GM18520 (cell line): ENCODE measurements at regions not wholly inside any gene's neighbourhood (a gene's known extent, or its start where the extent isn't known, plus 50 kb on each side); places are given as distances from the start of the nearest gene placed in this dataset.

Experiments
- ATAC-seq: cut with Tn5 transposase; IDR thresholded peaks from one replicate; pipeline ENCODE4 v1.9.1; 2021; ENCODE audit not compliant: unreplicated experiment

DNA sequence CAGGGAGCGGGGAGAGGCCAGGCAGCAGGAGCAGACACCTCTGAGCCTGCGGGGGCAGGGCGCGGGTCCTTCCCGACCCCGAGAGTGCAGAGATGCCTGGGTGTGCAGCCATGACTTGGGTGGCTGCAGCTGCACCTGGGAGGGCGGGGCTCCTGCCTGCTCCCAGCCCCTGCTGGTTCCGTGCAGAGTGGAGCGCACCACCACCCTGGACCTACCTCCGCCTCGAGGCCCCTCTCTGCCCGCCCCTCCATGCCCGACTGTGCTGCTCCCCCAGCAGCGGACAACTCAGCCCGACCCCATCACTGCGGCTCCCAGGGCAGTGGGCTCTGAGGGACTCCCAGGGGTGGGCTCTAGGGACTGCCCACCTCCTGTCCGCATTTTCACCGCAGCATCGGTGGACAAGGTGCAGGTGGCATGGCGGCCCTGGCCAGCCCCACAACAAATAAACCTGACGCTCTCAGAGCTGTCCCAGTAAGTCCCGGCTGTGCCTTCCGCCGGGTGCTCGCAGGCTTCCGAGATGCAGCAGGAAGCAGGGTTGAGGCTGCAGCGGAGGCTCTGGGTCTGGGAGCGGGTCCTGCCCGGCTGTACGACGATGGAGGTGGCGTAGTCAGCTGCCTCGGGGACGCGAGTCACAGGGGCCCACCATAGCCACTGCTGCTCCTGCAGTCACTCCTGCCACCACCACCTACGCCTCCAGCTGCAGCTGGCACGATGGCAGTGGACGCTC is 392.0 kb upstream of the CCDC196 start:
- no peak for ATAC-seq

DNA sequence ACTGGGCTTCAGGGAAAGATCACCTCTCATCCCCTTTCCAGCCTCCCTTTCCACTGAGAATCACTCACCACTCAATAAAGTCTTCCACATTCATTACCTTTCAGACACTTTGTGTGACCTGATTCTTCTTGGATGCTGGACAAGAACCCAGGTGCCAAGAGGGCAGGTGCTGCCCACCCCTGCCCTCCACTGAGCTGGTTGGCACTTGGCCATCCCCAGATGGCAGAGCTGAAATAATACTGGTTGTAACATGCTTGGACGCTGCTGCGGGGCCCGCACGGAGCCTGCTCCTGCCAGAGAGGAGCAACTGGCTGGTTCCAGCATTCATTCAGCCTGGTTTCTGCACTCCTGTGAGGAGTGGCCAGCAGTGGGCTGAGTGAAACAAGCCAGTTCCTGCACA is 386.7 kb upstream of the CCDC196 start:
- no peak for ATAC-seq

DNA sequence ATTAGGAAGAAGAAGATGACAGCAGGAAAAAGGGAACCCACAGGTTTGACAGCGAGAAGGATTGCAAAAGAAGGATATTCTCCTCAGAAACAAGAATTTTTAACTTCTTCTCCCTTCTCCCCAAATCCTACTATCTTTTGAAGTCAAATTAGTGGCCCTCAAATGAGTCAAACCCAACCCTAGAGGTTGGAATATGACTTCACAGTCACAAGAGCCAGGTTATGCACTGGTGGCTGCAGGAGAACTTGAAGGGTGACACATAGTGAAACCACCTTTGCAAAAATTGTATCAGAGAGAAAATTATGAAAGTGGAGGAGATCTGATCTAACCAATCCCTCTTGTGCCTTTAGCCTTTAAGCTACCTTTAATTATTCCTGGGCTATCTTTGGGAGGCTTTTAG is 386.2 kb upstream of the CCDC196 start:
- no peak for ATAC-seq

DNA sequence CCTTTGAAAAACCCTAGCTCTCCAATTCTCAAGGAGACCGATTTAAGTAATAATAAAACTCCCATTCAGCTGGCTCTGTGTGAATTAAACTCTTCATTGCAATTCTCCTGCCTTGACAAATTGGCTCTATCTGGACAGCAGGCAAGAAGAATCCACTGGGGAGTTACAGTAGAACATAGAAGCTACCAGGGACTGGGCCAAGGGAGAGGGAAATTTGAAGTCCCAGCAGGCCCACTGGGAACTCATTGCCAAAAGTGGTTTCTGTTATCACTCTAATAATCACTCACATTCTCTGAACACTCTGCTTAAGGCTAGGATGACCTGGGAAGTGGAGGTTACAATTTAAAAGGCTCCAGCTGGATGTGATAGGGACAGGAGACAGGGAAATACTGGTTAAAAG is 384.5 kb upstream of the CCDC196 start:
- ATAC-seq = no peak

DNA sequence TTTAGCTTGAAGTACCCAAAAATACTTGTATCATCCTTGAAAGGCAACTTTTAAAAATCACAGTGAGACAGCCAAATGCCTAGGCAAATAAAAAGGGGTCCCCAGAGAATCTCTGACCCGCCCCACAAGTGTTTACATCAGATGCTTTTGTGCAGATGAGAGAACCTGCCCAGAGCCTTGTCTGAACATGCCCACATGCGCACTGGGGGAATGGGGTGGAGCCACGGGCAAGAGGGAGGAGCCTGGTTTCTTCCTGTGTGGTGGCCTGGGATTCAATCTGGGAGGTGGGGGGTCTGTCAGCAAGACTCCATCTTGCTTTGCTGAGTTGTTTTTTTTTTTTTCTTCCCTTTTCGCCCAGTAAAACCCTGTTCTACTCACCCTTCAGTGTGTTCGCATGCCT is 381.7 kb upstream of the CCDC196 start:
- ATAC-seq = no peak

DNA sequence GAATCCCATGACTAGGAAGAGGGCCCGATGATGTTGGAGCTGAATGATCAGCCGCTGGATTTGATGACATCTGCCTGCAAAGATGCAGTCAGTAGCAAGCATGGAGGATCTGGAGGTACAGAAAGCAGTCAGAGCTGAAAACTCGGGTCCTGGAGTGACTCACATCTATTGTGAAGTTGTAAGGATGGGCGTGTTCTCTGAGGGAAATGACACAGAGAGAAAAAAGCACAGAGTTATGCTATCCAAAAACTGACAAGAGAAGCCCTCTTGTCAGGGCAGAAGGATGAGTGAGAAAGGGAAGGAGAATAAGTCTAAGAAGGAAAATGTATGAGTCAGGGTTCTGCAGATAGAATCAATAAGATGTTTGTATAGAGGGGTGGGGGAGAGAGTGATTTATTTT is 380.4 kb upstream of the CCDC196 start:
- ATAC-seq = no peak

DNA sequence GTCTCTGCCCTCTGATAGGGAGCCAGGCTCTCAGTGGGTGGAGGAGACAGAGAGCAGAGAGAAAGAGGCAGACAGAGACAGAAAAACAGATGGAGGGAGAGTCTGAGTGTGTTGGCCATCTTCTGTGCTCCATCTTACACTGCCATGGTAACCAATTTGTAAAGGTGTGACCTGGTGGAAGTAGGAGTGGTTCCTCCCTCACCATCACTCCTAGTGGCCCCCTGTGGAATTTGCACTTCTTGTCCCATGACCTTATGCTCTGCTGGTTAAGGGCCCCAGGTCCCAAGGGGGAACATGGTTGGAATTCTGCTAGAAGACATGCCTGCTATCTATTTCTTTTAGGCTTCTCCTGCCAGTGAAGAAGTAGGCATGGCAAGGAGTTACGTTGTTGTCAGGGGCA is 376.7 kb upstream of the CCDC196 start:
- ATAC-seq = no peak

DNA sequence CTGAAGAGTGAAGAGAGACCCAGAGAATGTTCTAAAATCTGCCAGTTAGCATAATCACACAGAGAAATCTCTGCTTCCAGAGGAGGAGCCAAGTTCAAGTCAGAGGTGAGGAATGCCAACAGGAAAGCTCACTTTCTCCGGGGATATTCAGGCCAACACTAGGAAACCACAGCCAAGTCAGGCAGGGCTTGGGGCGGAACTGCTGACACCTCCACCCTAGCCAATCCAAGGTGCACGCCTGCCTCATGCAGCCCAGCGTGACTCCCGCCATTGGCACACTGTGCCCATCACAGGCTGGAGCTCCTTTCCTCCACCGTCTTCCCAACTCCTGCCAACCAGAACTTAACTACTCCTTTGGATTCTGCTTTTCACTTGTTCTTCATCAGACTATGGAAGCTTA is 374.3 kb upstream of the CCDC196 start:
- ATAC-seq = no peak

DNA sequence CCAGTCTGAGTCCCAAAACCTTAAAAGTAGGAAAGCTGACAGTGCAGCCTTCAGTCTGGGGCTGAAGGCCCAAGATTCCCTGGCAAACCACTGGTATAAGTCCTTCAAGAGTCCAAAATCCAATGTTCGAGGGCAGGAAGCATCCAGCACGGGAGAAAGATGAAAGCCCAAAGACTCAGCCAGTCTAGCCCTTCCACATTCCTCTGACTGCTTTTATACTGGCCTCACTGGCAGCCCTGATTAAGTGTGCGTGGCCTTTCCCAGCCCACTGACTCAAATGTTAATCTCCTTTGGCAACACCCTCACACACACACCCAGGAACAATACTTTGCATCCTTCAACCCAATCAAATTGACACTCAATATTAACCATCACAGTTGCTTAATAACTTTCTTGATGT is 372.1 kb upstream of the CCDC196 start:
- ATAC-seq = no peak

DNA sequence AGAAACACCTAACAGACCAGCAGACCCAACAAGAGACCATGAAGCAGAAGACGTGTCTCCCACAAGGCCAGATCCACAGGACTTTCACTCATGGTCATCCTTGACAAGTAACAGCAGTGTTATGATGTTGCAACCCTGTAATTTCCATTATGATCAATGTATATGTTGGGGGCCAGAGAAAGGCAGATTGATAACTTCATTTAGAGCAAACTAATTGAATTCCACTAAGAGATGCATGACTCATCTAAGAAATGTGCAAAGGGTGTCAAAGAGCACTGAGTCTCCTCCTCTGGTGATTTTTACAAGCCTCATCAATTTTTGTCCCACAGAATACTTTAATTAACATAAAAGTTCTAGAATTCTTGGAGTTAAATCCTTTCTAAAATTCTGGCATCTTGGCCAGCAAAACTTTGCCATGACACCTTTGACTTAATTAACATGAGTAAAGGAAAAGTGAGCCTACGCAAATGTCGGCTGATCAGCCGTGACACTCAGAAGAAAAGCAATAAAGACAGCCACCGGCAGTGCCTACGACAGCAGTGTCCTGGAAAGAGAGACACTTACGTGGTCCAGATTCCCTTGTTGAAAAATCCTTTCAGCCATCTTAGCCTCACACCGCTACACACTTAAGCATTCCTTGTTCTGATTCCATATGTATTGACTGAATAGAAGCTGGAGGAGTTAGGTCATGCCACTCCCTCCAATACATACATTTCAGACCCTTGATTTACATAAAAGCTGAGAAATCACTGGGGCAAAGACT is 370.2 kb upstream of the CCDC196 start:
- ATAC-seq = no peak

DNA sequence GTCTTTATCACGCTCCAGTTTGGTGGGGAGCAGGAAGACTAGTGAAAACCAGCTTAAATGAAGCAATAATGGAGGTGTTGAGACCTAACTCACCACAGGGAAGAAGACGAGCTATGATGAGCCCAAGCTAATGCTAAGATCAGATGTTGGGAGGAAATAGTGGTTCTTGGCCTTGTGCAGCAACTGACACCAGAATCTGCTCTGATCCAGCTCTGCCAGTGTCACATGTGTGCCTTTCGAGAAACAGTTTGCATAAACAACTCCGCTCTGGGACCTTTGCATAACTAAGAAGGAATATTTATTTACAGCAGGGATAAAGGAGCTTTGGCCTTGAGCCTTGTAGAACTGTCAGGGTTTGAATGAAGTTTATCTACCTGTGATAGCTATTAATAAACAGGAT is 369.4 kb upstream of the CCDC196 start:
- no peak for ATAC-seq

DNA sequence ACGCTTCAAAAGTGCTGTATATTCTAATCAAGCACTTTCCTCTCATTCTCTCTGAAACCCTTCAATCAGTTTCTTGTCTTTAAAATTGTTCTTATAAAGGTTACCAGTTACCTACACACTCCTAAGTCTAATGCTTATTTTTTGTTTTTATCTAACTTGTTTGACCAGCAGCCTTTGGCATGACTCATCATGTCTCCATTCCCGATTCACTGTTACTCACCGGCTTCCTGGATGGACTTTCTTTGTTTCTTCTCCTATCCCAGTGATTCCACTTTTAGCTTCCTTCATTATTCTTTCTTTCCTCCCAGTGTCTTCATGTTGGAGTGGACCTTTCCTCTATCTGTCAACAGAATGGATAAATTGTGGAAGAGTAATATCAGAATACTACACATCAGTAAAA is 368.6 kb upstream of the CCDC196 start:
- ATAC-seq = no peak

DNA sequence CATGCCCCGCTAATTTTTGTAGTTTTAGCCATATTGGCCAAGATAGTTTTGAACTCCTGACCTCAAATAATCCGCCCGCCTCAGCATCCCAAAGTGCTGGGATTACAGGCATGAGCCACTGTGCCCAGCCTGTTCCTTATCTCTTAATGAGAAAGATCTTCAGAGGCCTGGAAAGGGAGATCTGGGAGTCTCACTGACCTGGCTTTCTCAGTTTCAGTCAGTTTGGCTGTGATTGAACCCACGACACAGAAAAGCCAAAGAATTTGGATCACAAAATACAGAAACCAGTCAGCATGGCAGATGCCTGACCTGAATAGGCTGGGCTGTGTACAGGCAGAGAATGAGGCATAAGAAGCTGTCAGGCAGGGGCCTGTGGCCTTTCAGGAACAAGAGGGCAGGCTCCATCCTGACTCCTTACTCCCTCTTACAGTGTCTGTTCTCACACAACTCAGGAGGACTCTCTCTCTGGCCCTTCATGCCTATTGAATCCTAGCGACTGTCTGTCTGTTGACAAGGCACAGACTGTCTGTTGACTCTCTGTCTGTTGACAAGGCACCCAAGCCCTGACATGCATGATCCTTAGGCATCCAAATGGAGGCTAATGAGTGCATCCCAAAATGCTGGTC is 366.5 kb upstream of the CCDC196 start:
- no peak for ATAC-seq

DNA sequence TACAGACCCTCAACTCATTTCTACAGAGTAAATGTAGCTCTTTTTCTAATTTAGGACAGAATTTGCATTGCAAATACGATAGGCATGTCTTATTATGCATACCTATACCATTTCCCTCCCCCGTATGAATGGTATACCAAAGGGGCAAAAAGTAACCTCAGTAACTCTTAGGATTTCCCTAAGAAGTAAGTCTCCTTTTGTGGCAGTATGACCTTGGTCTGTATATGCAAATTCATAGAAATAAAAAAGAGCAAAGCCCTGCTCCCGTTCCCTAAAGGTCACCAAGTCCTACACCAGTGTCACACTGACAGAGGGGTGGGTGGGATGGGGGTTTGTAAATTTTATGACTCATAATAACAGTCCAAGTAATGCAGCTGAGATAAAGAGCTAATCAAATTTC is 365.8 kb upstream of the CCDC196 start:
- ATAC-seq = no peak

DNA sequence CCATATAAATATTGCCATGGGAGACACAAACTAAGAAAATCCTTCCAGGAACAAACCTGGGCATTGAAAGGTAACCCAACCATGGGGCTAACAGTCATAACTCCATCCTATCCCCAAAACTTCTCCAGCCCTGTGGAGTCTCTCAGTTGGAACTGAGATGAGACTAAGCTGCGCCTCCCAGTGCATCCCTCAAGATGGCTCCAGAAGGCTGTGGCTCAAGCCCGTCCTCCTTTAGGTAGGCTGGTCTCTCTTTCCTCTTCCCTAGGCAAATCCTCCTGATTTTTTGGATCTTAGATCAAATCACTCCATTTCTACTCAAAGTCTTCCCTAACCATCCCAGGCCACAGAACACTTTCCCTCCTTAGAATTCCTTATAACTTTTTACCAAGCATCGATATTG is 364.3 kb upstream of the CCDC196 start:
- ATAC-seq = no peak

DNA sequence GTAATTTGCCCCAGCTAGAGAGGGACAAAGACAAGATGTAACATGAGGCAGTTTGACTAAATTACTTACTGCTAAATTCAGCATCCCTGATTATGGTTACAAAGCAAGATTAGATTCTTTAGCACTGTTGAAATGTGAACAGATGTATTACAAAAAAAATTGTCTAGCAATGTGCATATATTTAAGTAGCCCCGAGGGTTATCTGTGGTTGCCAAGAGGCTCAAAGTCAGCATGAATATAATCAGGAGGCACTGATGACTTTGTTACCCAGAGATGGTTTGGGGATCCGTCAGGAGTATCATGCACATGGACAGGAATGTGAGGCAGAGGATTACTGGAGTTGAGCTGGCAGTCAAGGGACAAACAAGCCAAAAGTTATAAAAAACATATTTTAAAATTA is 356.9 kb upstream of the CCDC196 start:
- no peak for ATAC-seq

DNA sequence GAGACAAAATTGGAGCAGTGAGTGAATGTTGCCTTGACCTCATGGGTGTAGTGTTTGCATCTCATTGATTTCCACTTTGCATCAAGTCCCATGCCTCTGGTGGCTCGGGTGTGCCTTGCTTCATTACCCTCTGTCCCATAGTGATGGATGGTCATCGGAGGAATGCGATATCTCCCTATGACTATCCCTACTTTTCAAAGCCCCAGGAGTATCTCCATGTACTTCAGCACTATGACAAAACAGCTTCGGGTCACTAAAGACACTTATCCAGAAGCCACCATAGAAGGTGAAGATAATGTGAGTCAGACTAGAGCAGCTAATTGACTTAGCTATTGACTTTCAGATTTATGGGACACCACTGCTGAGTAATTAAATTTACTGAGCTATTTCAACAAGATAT is 355.1 kb upstream of the CCDC196 start:
- no peak for ATAC-seq

DNA sequence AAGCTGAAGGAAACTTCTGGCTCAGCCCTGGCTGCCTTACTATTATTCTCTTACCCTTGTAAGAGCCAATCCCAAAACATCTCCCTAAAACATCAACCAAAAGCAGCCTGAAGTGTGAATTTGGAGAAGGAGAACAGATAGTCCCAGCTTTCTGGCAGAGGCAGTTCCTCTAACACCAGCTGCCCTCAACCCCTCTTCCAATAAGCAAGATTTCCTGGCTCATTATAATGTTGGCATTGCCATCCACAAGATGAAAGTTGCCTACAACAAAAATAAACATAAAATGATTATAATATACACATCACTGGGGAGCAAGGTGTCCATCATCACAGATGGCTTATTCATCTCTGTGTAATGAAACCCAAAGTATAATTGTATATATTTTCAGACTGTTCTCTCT is 352.5 kb upstream of the CCDC196 start:
- no peak for ATAC-seq

DNA sequence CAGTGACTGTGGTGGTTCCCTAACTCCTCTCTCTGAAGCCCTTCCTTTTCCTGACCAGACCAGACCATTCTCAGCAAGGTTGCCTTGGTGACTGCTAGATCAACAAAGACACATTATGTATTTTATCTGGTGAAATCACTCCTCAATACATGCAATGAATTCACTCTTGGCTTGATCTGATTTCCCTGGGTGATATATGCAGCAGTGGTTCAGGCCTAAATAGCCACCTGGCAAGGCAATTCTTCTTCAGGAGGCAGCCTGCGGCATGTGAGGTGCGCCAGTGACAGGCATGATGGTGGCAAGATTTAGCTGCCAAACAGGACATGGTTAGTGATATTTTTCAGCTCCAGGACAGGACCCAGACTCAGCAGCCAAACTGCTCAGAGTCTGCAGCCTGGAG is 350.3 kb upstream of the CCDC196 start:
- no peak for ATAC-seq

DNA sequence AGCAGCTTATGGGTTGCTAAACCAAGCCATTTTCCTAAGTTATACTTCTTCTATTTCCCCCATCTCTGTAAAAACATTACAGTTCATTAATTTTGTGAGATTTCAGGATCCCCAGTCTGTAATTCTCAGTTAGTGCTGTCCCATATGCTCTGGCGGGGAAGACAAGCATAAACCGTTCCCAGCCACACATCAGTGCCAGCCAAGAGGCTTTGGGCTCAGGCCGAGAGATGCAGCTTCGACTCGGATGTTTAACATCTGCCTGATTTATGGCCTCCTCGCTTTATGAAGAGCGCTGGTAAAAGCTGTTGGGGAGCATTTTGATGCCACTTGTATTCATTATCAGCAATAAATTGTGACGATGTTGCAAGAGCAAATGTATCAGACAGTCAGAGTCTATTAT is 349.1 kb upstream of the CCDC196 start:
- ATAC-seq = no peak

DNA sequence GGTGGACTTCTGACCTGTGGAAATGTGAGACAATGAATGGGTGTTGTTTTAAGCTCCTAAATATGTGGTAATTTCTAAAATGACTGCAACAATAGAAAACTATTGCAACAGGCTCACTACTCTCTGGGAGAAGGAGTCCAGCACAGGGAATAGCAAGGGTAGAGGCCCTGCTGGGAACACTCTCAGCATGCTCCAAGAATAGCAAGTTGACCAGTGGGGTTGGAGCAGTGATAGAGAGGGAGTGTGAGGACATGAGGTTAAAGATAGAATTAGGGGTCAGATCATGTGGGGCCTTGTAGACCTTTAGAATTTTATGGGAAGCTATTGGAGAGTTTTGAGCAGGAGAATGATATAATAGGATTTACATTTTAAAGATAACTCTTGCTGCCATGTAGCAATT is 346.7 kb upstream of the CCDC196 start:
- no peak for ATAC-seq

DNA sequence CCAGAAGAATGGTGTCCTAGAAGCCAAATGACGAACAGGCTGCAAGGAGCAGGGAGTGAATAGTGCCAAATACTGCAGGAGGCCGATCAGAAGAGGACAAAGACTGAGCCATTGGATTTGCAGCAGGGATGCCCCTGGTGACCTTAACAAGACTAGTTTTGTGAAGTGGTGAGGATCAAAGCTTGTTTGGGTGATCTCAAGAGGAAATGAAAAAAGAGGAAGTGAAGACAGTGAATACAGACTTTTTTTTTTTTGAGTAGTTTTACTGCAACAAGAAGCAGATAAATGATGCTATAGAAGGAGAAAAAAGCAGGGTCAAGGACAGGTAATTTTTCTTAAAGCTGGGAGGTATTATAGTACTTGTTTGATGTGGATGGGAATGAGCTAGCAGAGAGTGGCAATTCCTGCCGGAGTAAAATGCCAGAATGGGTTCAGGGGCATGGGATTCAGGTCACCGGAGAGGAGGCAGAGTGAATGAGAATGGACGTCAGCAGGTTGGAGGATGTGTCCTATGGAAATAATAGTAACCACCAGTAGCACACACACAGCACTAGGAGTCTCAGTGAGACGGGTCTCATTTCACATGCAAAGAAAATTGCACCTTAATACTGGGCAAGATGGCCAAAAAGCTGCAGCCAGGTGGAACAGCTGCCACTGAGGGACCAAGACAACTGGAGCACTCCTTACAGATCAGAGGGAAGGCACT is 345.8 kb upstream of the CCDC196 start:
- ATAC-seq = no peak
